BE2C (cell line): ENCODE measurements at regions not wholly inside any gene's neighbourhood (a gene's known extent, or its start where the extent isn't known, plus 50 kb on each side); places are given as distances from the start of the nearest gene placed in this dataset.
"Not testable (repeated sequence)": the region's sequence is repeated elsewhere in the genome, so short reads cannot be mapped to it uniquely, and the experiment has no call there.

Experiments used
- DNase-seq: peaks from one replicate; pipeline ENCODE4 v3.0.0-alpha.2; 2020
- H3K27me3 ChIP-seq: fragments of 250-450 bp; sonication (Bioruptor Pico); 2 replicates; pipeline ENCODE4 v1.5.1; 2020; ENCODE audit warnings: mild to moderate bottlenecking
- H3K36me3 ChIP-seq: fragments of 250-450 bp; sonication (Bioruptor Pico); 2 replicates; pipeline ENCODE4 v1.5.1; 2020; ENCODE audit warnings: mild to moderate bottlenecking
- H3K4me1 ChIP-seq: fragments of 250-450 bp; sonication (Bioruptor Pico); 2 replicates; pipeline ENCODE4 v1.5.1; 2020
- H3K4me3 ChIP-seq: 2 replicates; pipeline ENCODE4 v1.5.1; 2011; ENCODE audit warnings: low read depth, low read length
- H3K9me3 ChIP-seq: fragments of 250-450 bp; sonication (Bioruptor Pico); 2 replicates; pipeline ENCODE4 v1.5.1; 2020
- CTCF ChIP-seq: IDR thresholded peaks from 2 replicates; pipeline ENCODE4 v1.5.1; 2012; ENCODE audit warnings: mild to moderate bottlenecking, low read depth, low read length

- H3K9me3 ChIP-seq = no peaks in the 10 kb centered on the region
- TF ChIP-seq CTCF = no peak
- no peaks in the 10 kb centered on the region for H3K36me3 ChIP-seq
- no peaks in the 10 kb centered on the region for H3K4me1 ChIP-seq
- DNase-seq = no peak
- H3K4me3 ChIP-seq = no peak overlapping the region
- no peaks in the 10 kb centered on the region for H3K27me3 ChIP-seq
These were observed 131.5 kb upstream of the LDB2 start for GRCh38 chr4:17029964-17030363.

- H3K9me3 ChIP-seq = no peaks in the 10 kb centered on the region
- TF ChIP-seq CTCF = no peak
- H3K27me3 ChIP-seq = no peaks in the 10 kb centered on the region
- H3K4me3 ChIP-seq = no peak overlapping the region
- DNase-seq = no peak
- no peaks in the 10 kb centered on the region for H3K4me1 ChIP-seq
- no peaks in the 10 kb centered on the region for H3K36me3 ChIP-seq
These were observed 131.0 kb upstream of the LDB2 start for GRCh38 chr4:17029432-17029831.

GRCh38 chr4:17027495-17027894 lies 129.1 kb upstream of the LDB2 start:
- no peak for TF ChIP-seq CTCF
- H3K9me3 ChIP-seq = no peaks in the 10 kb centered on the region
- H3K36me3 ChIP-seq = no peaks in the 10 kb centered on the region
- H3K27me3 ChIP-seq = no peaks in the 10 kb centered on the region
- DNase-seq = no peak
- H3K4me1 ChIP-seq = no peaks in the 10 kb centered on the region
- H3K4me3 ChIP-seq = no peak overlapping the region

GRCh38 chr4:17024425-17024824 lies 126.0 kb upstream of the LDB2 start:
- H3K4me3 ChIP-seq = no peak overlapping the region
- no peaks in the 10 kb centered on the region for H3K4me1 ChIP-seq
- no peak for TF ChIP-seq CTCF
- DNase-seq = no peak
- H3K27me3 ChIP-seq = no peaks in the 10 kb centered on the region
- H3K36me3 ChIP-seq = no peaks in the 10 kb centered on the region
- no peaks in the 10 kb centered on the region for H3K9me3 ChIP-seq

GRCh38 chr4:17020901-17021300 lies 122.5 kb upstream of the LDB2 start:
- H3K9me3 ChIP-seq = no peaks in the 10 kb centered on the region
- no peak for DNase-seq
- H3K27me3 ChIP-seq = no peaks in the 10 kb centered on the region
- no peak for TF ChIP-seq CTCF
- no peaks in the 10 kb centered on the region for H3K4me1 ChIP-seq
- no peaks in the 10 kb centered on the region for H3K36me3 ChIP-seq
- no peak overlapping the region for H3K4me3 ChIP-seq

GRCh38 chr4:17020451-17020850 lies 122.0 kb upstream of the LDB2 start:
- no peaks in the 10 kb centered on the region for H3K36me3 ChIP-seq
- TF ChIP-seq CTCF = no peak
- no peak for DNase-seq
- H3K4me1 ChIP-seq = no peaks in the 10 kb centered on the region
- H3K4me3 ChIP-seq = no peak overlapping the region
- no peaks in the 10 kb centered on the region for H3K27me3 ChIP-seq
- H3K9me3 ChIP-seq = no peaks in the 10 kb centered on the region

GRCh38 chr4:17018621-17019020 lies 120.2 kb upstream of the LDB2 start:
- not testable (repeated sequence) for DNase-seq, H3K36me3 ChIP-seq

More at GRCh38 chr4:17018621-17019020, 120.2 kb upstream of the LDB2 start:
- H3K4me3 ChIP-seq, H3K4me1 ChIP-seq, H3K9me3 ChIP-seq, H3K27me3 ChIP-seq: not testable (repeated sequence)
